ENCODE measurements at regions not wholly inside any gene's neighbourhood (a gene's known extent, or its start where the extent isn't known, plus 50 kb on each side); places are given as distances from the start of the nearest gene placed in this dataset.

GRCh38 chr4:188872809-188873208, 733.6 kb downstream of the TRIML1 start:
- no peak for DNase-seq

DNA sequence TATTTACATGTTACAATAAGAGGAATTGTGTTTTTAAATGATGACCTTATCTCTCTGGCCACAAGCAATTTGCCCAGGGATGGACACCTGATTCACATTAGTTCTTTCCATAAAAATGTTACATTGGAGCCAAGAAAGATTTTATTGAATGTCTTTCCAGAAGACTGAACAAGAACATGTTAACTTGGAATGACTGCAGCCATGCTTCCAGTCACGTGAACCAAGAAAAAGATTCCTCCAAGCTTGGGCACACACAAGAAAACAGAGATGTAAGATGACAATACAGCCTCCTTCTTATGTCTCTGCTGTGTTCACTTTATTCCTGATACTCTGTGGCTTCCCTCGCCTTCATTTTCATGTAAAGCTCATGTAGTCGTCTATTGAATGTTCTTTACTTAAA, 737.6 kb downstream of the TRIML1 start:
- DNase-seq: no peak

DNA sequence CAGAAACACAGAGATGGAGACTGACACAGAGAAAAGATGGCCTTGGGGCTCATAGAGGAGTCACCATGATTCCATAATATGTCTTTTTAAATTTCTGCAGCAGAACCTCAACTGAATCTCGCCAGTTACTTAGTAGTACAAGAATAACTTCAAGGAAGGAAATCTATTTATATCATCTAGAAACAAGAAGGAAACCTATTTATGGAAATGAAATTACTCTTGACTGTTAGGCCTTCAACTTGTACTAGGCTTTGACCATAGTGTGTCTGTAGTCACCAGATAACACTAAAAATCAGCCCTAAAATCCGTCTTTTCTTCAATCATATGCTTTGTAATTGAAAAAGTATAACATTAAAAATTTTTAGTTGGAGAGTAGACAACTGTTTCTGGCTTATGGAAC, 740.4 kb downstream of the TRIML1 start:
- DNase-seq: no peak

DNA sequence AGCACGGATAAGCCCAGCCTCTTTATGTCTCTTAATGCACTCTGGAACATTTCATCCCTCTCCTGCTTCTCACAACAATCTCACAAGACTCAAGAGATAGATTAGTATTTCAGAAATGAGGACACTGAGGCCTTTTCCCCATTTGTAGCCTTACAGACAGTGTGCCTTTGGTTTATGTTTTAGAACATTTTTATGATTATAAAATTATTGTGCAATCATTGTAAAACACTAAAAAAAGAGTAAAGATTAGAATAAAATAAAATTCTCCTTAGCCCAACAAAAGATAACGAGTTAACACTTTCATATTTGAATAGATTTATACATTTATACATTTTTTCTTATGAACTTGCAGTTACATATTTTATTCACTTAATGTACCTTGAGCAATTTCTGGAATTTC, 748.7 kb downstream of the TRIML1 start:
- DNase-seq: no peak

GRCh38 chr4:188892837-188893236, 753.6 kb downstream of the TRIML1 start:
- DNase-seq: no peak

GRCh38 chr4:188903986-188904385, 764.7 kb downstream of the TRIML1 start:
- DNase-seq: no peak

GRCh38 chr4:188904617-188905016, 765.4 kb downstream of the TRIML1 start:
- DNase-seq: no peak

GRCh38 chr4:188905248-188905647, 766.0 kb downstream of the TRIML1 start:
- DNase-seq: no peak

- no peak for DNase-seq
Measured at GRCh38 chr4:188911199-188911598, 772.0 kb downstream of the TRIML1 start.

DNA sequence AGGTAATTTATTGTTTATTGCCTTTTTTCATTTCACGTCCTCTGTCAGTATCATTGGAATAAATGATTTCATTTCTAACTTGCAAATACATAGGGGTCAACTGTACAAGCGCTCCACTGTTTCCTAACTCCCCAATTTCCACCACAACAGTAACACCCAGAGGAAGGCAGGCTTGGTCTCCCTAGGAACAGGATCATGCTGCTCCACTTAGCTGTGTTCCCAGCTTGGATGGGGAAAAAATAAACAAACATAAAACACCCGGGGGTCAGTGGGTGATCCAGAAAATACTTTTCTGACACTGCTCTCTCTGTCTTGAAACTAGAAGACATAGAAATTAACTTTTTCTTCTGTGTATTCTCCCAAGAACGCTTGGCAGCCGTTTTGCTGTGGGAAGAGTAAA, 772.5 kb downstream of the TRIML1 start:
- DNase-seq: no peak

GRCh38 chr4:188915175-188915574, 775.9 kb downstream of the TRIML1 start:
- DNase-seq: no peak

GRCh38 chr4:188918787-188919186, 779.5 kb downstream of the TRIML1 start:
- no peak for DNase-seq

GRCh38 chr4:188930822-188931221, 791.6 kb downstream of the TRIML1 start:
- no peak for DNase-seq

DNA sequence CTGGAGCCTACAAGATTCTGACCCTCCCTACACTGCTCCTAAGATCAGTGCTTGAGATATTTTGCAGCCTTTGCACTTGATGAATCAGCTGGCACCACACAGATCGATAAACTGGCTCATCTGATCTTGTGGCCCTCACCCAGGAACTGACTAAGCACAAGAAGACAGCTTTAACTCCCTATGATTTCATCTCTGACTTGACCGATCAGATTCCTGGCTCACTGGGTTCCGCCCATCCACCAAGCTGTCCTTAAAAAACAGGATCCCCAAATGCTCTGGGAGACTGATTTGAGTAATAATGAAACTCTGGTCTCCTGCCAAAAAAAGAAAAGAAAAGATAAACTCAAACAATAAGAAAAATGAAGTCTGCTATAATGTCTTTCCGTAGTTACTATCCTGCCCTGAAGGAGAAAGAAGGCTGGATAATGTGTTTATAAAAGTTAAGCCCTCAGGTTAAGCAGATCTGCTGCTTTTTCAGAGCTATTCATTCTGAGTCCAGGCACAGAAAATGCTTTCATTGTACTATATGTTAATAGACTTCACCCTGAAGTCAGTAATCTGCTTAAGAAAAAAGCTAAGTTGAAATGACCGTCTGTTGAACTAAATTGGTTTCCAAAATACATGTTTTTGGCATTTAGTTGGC, 795.2 kb downstream of the TRIML1 start:
- no peak for DNase-seq

DNA sequence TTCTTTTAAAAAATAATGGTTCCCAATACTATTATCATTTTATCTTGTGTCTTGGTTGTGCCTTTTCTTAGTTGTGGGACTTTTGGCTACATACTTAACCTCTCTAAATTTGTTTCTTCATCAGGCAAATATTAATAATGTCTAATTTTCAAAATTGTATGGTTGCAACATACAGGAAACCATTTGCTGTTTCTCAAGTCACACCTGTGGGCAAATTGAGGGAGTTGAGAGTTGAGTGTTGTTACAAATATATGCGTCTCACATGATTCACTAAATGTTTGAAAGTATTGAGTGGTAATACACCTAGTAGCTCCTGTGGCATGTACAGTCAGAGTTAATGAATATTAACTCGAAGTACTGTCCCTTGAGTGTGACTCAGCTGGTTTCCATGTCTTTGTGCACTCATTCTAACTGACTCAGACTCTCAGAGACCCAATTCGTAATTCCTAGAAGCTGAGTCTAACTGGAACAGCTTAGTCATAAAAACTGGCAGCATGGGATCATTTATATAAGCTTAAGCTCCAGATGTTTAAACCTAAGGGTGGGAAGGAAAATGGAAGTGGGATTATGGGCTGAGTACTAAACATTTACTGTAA, 802.4 kb downstream of the TRIML1 start:
- DNase-seq: no peak

DNA sequence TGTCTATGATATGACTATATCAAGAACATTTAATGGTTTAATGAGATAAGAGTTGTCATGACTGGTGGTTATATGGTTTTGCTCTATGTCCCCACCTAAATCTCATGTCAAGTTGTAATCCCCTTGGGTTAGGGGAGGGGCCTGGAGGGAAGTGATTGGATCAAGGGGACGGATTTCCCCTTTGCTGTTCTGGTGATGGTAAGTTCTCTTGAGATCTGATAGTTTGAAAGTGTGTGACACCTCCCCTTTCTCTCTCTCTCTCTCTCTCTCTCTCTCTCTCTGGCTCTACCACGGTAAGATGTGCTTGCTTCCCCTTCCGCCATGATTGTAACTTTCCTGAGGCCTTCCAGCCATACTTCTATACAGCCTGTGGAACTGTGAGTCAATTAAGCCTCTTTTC, 803.4 kb downstream of the TRIML1 start:
- DNase-seq: no peak

- DNase-seq: no peak
Measured at GRCh38 chr4:188949596-188949995, 810.4 kb downstream of the TRIML1 start.

DNA sequence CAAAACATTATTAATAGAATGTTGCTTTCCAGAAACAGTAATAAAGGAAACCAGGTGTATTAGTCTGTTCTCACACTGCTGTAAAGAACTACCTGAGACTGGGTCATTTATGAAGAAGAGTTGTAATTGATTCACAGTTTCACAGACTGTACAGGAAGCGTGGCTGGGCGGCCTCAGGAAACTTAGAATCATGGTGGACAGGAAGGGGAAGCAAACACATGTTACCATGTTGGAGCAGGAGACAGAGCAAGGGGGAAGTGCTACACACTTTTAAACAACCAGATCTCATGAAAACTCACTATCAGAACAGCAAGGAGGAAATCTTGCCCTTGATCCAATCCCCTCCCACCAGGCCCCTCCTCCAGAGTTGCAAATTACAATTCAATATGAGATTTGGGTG, 815.8 kb downstream of the TRIML1 start:
- DNase-seq: no peak

- DNase-seq: no peak
Measured at GRCh38 chr4:188956566-188956965, 817.3 kb downstream of the TRIML1 start.

DNA sequence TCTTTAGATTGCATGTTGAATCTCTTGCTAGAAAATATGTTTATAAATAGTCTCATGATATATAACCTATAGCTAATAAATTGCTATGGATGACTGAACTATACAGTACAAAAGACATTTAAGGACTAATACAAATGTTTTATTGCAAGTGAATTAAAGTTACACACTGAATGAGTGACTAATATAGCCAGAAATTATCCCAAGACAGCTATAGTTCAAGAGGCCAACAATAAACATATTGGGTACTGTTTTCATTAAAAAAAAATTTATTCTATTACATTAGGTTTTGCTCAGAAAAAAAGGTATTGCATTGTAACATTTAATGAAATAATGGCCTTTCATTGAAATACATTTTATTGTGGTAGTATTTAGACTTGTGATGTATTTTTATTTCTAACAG, 819.1 kb downstream of the TRIML1 start:
- no peak for DNase-seq

DNA sequence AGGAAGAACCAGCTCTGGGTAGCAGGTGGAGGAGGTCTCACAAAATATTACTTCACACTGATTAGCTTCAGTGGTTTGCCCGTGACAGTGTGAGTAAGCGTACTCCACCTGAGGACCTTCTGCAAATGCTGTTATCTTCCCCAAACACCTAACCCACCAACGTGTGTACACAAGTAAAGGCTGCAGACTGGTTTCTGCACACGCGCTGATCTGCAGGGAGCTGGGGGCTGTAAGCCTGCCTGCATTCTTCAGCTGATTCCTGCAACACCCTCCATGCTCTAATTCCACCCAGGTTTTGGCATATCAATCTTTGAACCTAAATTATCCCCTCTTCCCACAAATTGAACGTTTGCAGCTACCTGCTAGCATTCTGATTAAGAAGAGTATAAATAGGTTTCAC, 820.2 kb downstream of the TRIML1 start:
- DNase-seq: no peak

- DNase-seq: no peak
Measured at GRCh38 chr4:188960411-188961093, 821.3 kb downstream of the TRIML1 start.

DNA sequence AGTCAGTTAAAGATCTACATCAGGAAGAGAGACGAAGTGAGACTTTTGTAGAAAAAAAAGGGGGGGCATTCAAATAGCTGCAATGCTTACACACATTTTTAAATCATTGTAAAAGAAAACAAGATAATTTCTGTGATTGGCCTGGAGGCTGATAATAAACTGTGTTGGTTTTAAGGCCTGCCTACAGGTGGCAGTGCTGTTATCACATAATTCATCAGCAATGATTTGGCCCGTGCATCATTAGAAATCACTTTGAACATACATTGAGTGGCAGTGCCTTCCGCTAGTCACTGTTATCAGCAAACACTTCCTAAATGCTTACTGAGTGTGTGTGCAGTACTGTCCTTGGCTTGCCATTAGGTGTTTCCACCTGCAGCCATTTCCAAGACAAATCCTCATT, 831.9 kb downstream of the TRIML1 start:
- DNase-seq: no peak

DNA sequence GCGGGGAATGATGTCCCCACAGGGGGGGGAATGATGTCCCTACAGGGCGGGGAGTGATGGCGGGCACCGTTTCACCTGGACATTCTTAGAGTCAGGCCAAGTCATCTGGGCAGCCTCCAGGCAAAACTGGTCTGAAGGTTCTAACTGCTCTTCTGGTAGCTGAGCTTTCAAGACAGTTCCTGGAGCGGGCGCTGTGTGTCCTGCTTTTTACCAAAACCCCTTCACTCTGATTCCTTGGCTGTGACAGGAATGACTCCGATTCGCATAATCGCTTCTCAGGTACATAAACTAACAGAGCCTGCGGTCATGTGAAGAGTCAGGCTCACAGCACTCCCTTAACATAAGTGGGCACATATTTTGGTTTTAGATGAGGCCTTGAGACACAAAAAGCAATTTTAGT, 836.0 kb downstream of the TRIML1 start:
- no peak for DNase-seq

DNA sequence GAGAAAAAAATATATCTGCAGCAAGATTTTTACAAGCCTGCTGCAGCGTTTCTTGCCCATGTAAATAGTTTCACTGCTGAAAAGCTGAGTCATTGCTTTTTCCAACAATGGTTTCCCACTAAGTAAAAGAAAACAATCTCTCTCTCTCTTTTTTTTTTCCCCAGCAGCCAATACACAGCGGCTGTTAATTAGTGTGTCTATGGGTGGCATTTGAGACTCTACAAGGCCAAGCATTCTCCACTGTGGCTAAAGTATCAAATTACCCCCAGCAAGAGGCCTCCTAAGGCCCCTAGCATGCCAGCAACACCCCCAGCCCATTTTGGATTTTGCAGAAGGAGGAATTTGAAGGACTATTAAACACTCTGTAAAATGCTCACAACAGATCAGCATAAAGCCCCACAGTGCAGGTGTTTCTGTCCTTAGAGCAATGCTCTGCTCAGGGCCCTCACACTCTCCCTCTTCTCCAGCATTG, 837.4 kb downstream of the TRIML1 start:
- DNase-seq: no peak

Data from NCI-H226 (cell line).